ENCODE measurements at regions not wholly inside any gene's neighbourhood (a gene's known extent, or its start where the extent isn't known, plus 50 kb on each side); places are given as distances from the start of the nearest gene placed in this dataset.
A peak's percentile ranks its signal among the peaks of the same experiment; 100 is the strongest.
"Not testable (repeated sequence)": the region's sequence is repeated elsewhere in the genome, so short reads cannot be mapped to it uniquely, and the experiment has no call there.

GRCh38 chr9:85792057-85792456 is 50.3 kb upstream of the AGTPBP1 start:
- DNase-seq: not testable (repeated sequence)

- peak; percentile 55 for DNase-seq
Observed at GRCh38 chr9:85802978-85803695, 61.4 kb upstream of the AGTPBP1 start.

- DNase-seq: not testable (repeated sequence)
Observed at GRCh38 chr9:85804847-85805133, 63.0 kb upstream of the AGTPBP1 start.

- peak; percentile 90 for DNase-seq
Observed at GRCh38 chr9:85805134-85806005, 63.6 kb upstream of the AGTPBP1 start.

- DNase-seq: not testable (repeated sequence)
Observed at GRCh38 chr9:85808329-85808728, 66.6 kb upstream of the AGTPBP1 start.

GRCh38 chr9:85813388-85813787 is 71.6 kb upstream of the AGTPBP1 start:
- not testable (repeated sequence) for DNase-seq

- not testable (repeated sequence) for DNase-seq
Observed at GRCh38 chr9:85814800-85815199, 73.0 kb upstream of the AGTPBP1 start.

GRCh38 chr9:85818971-85819370 is 77.2 kb upstream of the AGTPBP1 start:
- DNase-seq: not testable (repeated sequence)

- not testable (repeated sequence) for DNase-seq
Observed at GRCh38 chr9:85820598-85820997, 78.8 kb upstream of the AGTPBP1 start.

- DNase-seq: not testable (repeated sequence)
Observed at GRCh38 chr9:85824949-85825348, 83.2 kb upstream of the AGTPBP1 start.

- not testable (repeated sequence) for DNase-seq
Observed at GRCh38 chr9:85834591-85834990, 92.8 kb upstream of the AGTPBP1 start.

- not testable (repeated sequence) for DNase-seq
Observed at GRCh38 chr9:85843949-85844348, 97.0 kb upstream of the NAA35 start.

GRCh38 chr9:85847782-85848181 is 93.2 kb upstream of the NAA35 start:
- DNase-seq: not testable (repeated sequence)

- DNase-seq: no peak
Observed at GRCh38 chr9:85858056-85858750, 82.7 kb upstream of the NAA35 start.

GRCh38 chr9:85859765-85860164 is 81.2 kb upstream of the NAA35 start:
- no peak for DNase-seq

GRCh38 chr9:85861882-85862281 is 79.1 kb upstream of the NAA35 start:
- DNase-seq: not testable (repeated sequence)

- no peak for DNase-seq
Observed at GRCh38 chr9:85863875-85864274, 77.1 kb upstream of the NAA35 start.

- no peak for DNase-seq
Observed at GRCh38 chr9:85871008-85871407, 69.9 kb upstream of the NAA35 start.

GRCh38 chr9:85871683-85872082 is 69.3 kb upstream of the NAA35 start:
- DNase-seq: not testable (repeated sequence)

GRCh38 chr9:85872463-85872862 is 68.5 kb upstream of the NAA35 start:
- DNase-seq: no peak

- no peak for DNase-seq
Observed at GRCh38 chr9:85876628-85877027, 64.3 kb upstream of the NAA35 start.

GRCh38 chr9:85878872-85879597 is 61.9 kb upstream of the NAA35 start:
- DNase-seq: not testable (repeated sequence)

- not testable (repeated sequence) for DNase-seq
Observed at GRCh38 chr9:85880507-85880906, 60.4 kb upstream of the NAA35 start.

All from CD4-positive, alpha-beta T cell treated with Interleukin-15 for 1 hour (primary cell).